ENCODE measurements at regions not wholly inside any gene's neighbourhood (a gene's known extent, or its start where the extent isn't known, plus 50 kb on each side); places are given as distances from the start of the nearest gene placed in this dataset.

GRCh38 chr14:81831128-81831820 is 297.6 kb upstream of the SEL1L start:
- no peak for DNase-seq (ENCODE audit: low read depth, low spot score)

DNA sequence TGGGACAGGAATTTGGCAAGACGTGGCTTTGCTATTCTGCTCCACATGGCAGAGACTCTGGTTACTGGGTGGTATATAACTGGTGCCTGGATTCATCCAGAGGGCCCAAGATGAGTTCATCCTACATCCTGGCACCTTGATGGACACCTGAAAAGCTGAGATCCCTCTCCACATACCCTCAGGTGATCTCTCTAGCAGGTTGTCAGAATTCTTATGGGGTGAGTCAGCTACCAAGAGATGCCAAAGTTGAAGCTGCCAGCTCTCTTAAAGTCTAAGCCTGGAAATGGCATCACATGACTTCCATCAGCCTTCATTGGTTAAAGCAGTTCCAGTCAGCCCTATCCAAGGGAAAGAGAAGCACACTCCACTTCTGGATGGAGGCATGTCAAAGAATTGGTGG is 300.7 kb upstream of the SEL1L start:
- no peak for DNase-seq (ENCODE audit: low read depth, low spot score)

DNA sequence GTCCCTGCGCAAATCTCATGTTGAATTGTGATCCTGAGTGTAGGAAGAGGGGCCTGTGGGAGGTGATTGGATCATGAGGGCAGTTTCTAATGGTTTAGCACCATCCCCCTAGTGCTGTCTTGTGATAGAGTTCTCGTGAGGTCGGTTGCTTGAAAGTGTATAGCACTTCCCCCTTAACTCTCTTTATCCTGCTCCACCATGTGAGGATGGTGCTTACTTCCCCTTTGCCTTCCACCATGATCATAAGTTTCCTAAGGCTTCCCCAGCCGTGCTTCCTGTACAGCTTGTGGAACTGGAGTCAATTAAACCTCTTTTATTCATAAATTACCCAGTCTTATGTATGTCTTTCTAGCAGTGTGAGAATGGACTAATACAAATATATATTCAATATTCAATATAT is 303.7 kb upstream of the SEL1L start:
- DNase-seq (ENCODE audit: low read depth, low spot score): no peak

DNA sequence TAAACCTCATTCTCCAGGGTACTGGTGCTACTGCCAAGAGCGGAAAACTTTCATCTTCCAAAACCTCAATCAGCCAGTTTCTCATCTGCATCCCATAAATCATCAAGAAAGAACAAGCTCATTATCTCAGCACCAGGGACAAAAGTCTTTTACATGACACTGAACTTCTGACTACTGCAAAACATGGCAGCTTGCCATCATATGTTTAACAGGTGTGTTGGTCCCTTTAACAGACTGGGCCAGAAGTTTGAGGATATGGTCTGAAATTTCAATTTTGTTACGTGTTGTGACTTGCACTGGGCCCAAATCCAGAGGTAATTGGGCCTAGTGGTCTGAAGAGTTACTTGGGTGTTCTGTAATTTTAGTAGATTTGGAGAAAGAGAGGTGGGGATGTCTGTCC is 305.4 kb upstream of the SEL1L start:
- DNase-seq (ENCODE audit: low read depth, low spot score): no peak

- no peak for DNase-seq (ENCODE audit: low read depth, low spot score)
These were observed 307.7 kb upstream of the SEL1L start for GRCh38 chr14:81841346-81841745.

GRCh38 chr14:81849714-81850113 is 316.1 kb upstream of the SEL1L start:
- no peak for DNase-seq (ENCODE audit: low read depth, low spot score)

- no peak for DNase-seq (ENCODE audit: low read depth, low spot score)
These were observed 321.4 kb upstream of the SEL1L start for GRCh38 chr14:81855007-81855406.

- no peak for DNase-seq (ENCODE audit: low read depth, low spot score)
These were observed 325.4 kb upstream of the SEL1L start for GRCh38 chr14:81859046-81859445.

- DNase-seq (ENCODE audit: low read depth, low spot score): no peak
These were observed 334.5 kb upstream of the SEL1L start for GRCh38 chr14:81868172-81868571.

GRCh38 chr14:81871706-81872105 is 338.1 kb upstream of the SEL1L start:
- no peak for DNase-seq (ENCODE audit: low read depth, low spot score)

- DNase-seq (ENCODE audit: low read depth, low spot score): no peak
These were observed 350.7 kb upstream of the SEL1L start for GRCh38 chr14:81884382-81884781.

DNA sequence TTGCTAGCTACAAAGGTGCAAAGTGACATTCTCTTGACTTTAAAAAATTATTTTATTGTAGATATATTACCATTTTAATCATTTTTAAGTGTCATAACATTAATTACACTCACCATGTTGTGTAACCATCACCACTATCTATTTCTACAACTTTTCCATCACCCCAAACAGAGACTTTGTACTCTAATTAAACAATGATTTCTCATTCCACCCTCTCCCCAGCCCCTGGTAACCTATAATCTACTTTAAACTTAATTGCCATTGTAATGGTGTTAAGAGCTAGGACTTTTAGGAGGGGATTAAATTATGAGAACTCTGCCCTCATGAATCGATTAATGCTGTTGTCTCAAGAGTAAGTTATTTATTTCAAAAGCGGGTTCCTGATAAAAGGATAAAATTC is 352.9 kb upstream of the SEL1L start:
- no peak for DNase-seq (ENCODE audit: low read depth, low spot score)

DNA sequence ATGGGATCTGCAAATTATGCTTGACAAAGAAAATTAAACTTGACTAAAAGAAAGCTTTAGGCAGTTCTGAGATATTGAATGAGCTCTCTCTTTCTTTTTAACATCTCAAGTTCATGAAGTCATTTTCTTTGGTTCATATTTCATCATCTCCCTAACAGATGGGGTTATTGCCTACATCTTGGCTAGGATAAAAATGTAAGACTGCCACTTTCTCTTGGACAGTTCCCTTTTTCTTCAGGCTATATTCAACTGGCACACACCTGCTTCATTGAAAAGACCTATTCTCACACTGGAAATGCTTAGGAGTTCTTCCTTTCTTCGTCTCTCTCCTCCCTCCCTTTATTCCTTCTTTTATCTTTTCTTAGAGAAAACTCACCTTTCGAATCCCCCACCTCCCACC is 355.9 kb upstream of the SEL1L start:
- DNase-seq (ENCODE audit: low read depth, low spot score): no peak

DNA sequence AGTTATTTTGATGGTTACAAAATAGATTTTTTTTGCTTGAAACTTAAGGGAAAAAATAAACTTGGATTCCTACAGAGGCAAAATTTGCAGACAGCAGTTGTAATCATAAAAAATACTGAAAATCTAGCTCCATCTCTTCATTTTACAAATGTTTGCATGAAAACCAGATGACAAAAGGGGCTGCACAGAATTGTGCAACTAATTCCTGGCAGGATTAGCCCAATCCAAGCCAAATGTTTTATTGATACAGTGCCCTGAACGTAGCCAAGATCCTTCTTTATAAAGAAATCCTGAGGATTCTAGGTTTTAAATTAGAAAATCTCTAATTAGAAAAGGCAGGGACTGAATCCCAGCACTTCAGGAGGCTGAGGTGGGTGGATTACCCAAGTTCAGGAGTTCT is 356.4 kb upstream of the SEL1L start:
- DNase-seq (ENCODE audit: low read depth, low spot score): no peak

- no peak for DNase-seq (ENCODE audit: low read depth, low spot score)
These were observed 369.8 kb upstream of the SEL1L start for GRCh38 chr14:81903477-81903876.

DNA sequence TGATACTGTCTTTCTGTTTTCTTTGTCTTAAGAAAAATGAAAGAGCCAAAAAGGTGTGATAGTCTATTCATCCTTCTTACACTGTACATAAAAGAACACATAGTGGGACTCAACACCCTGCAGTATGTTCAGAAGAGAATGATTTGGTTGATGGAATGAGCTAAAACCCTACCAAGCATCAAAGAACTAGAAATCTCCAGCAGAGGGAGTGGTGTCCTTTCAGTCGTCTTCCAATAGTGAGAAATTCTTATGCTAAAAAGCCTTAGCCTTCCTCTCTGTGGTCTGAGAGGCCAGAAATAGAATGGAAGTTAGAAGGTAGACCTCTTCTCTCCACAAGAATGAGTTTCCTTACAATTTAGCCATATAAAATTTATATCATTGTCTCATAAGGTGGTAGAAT is 393.4 kb upstream of the SEL1L start:
- no peak for DNase-seq (ENCODE audit: low read depth, low spot score)

DNA sequence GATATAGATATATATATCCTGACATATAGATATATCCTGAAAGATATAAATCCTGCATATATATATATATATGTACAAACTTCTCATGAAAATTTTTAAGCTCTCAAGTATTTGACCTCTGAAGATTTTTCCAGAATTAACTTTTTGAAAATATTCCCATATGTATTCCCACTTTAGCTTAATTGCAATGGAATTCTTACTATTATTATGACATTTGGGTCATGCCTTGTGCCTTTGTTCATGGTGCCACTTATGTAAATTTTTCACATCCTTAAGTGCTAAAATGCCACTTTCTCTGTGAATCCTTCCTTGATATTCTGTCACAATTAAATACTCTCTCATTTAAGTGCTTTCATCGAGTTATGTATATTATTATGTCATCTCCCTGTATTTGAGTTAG is 398.2 kb upstream of the SEL1L start:
- no peak for DNase-seq (ENCODE audit: low read depth, low spot score)

- no peak for DNase-seq (ENCODE audit: low read depth, low spot score)
These were observed 402.7 kb upstream of the SEL1L start for GRCh38 chr14:81936348-81936747.

DNA sequence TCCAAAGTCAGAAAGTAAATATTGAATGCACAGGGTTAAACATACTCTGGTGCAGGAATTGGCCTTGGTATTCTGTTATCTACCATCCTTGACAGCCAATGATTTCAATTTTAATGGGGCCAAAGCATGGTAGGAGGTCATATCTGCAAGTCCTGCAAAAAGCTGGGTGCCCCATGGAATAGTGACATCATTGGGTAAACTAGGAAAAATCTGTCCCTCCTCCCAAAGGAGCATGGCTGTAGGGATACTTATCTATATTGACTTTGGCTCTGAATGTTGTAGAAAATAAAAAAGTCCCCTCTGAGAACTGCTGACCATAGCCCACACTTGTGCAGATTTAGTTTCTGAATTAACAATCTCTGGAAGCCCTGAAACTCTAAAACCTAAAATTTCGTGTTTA is 403.2 kb upstream of the SEL1L start:
- no peak for DNase-seq (ENCODE audit: low read depth, low spot score)

- no peak for DNase-seq (ENCODE audit: low read depth, low spot score)
These were observed 404.7 kb upstream of the SEL1L start for GRCh38 chr14:81938341-81938740.

DNA sequence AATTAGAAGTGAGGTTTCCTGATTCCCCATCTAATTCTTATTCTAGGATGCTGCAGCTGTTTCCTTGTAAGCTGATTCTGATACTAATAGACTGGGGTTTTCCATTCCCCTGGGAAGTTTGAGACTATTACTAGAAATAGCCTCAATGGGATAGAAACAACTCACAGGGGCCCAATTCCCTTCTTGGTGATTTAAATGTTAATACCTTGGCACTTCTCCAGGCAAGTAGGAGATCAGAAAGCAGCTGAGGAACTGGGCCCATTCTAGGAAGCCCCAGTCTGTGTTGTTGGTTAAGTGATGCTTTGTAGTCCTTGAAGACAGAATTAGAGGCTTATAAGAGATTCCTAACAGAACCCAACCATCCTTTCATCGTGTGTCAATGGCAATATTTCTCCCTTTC is 407.0 kb upstream of the SEL1L start:
- DNase-seq (ENCODE audit: low read depth, low spot score): no peak

DNA sequence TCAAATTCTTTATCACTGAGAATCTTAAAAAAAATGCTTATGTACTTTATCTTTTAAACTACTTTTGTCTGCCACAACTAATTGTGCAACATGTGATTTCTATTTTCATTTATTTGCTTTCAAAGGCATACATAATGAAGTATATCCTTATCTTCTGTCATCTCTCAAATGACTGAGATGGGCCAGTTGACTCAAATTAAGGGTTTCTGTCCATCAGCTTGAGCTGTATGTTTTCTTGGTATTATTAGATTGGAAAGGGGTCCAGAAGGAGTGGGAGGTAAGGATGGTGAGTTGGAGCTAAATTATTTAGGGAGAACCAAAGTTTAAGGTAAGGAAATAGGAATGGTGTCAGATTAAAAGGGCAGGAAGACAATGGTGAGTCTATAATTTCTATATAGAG is 408.4 kb upstream of the SEL1L start:
- no peak for DNase-seq (ENCODE audit: low read depth, low spot score)

GRCh38 chr14:81946375-81946774 is 412.7 kb upstream of the SEL1L start:
- DNase-seq (ENCODE audit: low read depth, low spot score): no peak

All from brain pericyte (primary cell).